ENCODE measurements at regions not wholly inside any gene's neighbourhood (a gene's known extent, or its start where the extent isn't known, plus 50 kb on each side); places are given as distances from the start of the nearest gene placed in this dataset.

DNA sequence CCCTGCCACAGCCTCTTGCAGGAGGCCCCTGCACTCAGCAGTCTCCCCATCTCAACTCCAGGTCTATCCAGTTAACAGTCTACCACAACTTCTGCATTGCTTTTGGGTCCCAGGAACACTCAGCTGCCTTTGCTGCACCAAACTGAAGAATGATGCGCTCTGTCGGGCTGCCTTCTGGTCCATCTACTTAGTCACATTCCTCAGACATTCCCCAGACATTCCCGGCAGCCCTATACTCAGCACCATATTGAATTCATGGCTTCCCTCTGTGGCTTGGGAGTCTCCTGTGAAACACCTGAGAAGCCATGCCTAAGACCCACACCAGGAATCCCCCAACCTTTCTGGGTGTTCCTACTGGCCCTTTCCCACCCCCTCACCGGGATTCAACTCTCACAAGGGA, 99.6 kb upstream of the COL21A1 start:
- TF ChIP-seq, protein P1, sequence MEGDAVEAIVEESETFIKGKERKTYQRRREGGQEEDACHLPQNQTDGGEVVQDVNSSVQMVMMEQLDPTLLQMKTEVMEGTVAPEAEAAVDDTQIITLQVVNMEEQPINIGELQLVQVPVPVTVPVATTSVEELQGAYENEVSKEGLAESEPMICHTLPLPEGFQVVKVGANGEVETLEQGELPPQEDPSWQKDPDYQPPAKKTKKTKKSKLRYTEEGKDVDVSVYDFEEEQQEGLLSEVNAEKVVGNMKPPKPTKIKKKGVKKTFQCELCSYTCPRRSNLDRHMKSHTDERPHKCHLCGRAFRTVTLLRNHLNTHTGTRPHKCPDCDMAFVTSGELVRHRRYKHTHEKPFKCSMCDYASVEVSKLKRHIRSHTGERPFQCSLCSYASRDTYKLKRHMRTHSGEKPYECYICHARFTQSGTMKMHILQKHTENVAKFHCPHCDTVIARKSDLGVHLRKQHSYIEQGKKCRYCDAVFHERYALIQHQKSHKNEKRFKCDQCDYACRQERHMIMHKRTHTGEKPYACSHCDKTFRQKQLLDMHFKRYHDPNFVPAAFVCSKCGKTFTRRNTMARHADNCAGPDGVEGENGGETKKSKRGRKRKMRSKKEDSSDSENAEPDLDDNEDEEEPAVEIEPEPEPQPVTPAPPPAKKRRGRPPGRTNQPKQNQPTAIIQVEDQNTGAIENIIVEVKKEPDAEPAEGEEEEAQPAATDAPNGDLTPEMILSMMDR (IDR thresholded peaks at IDR 0.05), result no peak
- Histone ChIP-seq H3K4me1 (no peaks in the 10 kb centered on the region), H3K4me3 (no peak overlapping the region), H3K36me3 (no peaks in the 10 kb centered on the region), H3K27ac (no peak overlapping the region), H3K9me3 (no peaks in the 10 kb centered on the region), H3K27me3 (no peaks in the 10 kb centered on the region)
- ATAC-seq, result no peak
- no peak for DNase-seq
- intact Hi-C loops (cut with DNase I), result no loop called here
- 78 to 86% methylated on average over 4 of the region's 4 CpGs for WGBS, 2 donors
- no peak for FAIRE-seq

DNA sequence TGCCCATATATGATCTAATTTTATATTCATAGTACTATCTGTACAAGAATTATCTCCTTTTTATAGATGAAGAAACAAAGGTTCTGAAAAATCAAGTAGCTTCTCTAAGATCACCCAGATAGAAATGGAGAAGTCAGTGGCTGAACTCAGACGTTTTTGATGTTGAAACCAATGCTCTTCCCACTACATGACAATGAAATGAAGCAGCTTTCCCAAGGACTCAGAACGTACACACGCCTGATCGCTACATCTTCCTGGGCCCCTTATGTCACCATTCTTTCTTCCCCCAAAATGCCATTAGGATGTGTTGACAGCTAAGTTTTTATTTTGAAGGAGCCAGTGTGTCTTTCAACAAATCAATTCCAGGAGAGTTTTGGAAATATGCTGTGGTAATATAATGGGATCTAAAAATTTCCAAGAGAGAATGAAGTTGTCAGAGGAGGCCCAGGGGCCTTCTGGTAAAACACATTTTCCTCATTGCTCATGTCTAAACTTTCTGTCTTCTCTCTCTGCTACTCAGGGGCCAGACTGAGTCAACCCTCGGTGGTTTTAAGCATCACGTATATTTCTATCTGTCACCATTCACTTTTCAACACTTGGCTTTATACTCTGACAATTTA, 98.1 kb upstream of the COL21A1 start:
- TF ChIP-seq, protein P1 (IDR thresholded peaks at IDR 0.05), result no peak
- Histone ChIP-seq H3K4me3 (no peak overlapping the region), H3K36me3 (no peaks in the 10 kb centered on the region), H3K4me1 (no peaks in the 10 kb centered on the region), H3K27ac (no peak overlapping the region), H3K27me3 (no peaks in the 10 kb centered on the region), H3K9me3 (no peaks in the 10 kb centered on the region)
- FAIRE-seq (no peak), DNase-seq (no peak), ATAC-seq (no peak)
- WGBS, 2 donors, result 57 to 70% methylated on average over 6 of the region's 6 CpGs
- intact Hi-C loops (cut with DNase I), result no loop called here

DNA sequence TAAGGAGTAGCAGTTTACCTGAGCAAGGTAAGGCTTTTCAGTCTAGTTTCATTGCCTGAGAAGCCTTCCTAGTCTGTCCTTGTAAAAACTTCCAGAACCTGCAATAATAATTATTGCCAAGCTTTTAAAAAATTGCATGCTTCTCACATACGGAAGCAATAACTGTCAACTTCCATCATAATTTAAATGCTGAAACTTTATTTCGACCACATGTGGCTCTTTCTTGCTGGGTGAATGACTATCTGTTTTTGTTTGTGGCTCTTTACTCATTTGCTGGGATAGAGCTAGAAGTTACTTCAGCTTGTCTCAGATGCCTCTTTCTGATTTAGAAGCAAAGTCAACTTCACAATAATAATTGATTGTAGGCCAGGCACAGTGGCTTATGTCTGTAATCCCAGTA, 95.9 kb upstream of the COL21A1 start:
- TF ChIP-seq, protein P1 (IDR thresholded peaks at IDR 0.05), result no peak
- FAIRE-seq, result no peak
- Histone ChIP-seq H3K4me3 (no peak overlapping the region), H3K27me3 (no peaks in the 10 kb centered on the region), H3K27ac (no peak overlapping the region), H3K4me1 (no peaks in the 10 kb centered on the region), H3K9me3 (no peaks in the 10 kb centered on the region), H3K36me3 (no peaks in the 10 kb centered on the region)
- 56 to 69% methylated on average over 2 of the region's 2 CpGs for WGBS, 2 donors
- intact Hi-C loops (cut with DNase I), result no loop called here
- no peak for DNase-seq
- no peak for ATAC-seq

DNA sequence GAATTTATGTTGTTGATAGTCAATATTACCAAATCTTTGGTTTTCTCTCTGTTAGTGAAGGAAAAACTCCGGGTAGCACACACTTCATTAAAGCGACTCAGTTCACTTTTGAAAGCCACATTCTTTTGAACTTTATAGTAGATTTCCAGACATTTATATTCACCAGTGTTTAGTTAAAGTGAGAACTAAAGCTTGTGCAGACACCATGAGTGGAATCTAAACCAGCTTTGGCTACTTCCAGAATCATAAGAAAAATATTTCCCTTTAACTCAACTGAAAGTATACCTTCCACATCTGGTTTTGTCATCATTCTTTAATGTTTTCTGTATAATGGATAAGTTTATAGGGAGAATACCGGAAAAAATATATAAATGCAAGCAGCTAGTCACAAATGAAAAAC, 92.1 kb upstream of the COL21A1 start:
- 30 to 54% methylated on average over 3 of the region's 3 CpGs for WGBS, 2 donors
- ATAC-seq (no peak), DNase-seq (no peak), FAIRE-seq (no peak)
- no peaks in the 10 kb centered on the region for H3K9me3 ChIP-seq
- no peaks in the 10 kb centered on the region for H3K27me3 ChIP-seq
- H3K36me3 ChIP-seq, result no peaks in the 10 kb centered on the region
- no peak overlapping the region for H3K4me3 ChIP-seq
- H3K27ac ChIP-seq, result no peak overlapping the region
- TF ChIP-seq, protein P1 (IDR thresholded peaks at IDR 0.05), result no peak
- H3K4me1 ChIP-seq, result no peaks in the 10 kb centered on the region
- intact Hi-C loops (cut with DNase I), result no loop called here

DNA sequence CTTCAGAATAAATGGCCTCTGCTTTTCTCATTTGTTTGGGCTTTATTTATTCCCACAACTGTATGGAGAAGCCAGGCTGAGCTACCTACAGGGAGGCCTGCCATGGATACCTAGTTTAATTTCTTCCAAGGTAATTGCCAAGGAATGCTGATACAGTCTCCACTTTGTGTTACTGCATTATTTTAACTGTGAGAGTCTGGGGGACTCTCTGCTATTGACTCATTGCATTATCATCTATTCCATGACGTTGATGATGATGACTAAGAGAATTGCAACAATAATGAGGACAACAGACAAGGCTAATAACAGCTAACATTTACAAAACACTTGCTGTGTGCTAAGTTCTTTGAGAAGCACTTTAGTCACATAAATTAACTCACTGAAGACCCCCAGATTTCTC, 88.3 kb upstream of the COL21A1 start:
- H3K4me1 ChIP-seq, result no peaks in the 10 kb centered on the region
- H3K27ac ChIP-seq, result no peak overlapping the region
- no peaks in the 10 kb centered on the region for H3K36me3 ChIP-seq
- no peak for ATAC-seq
- H3K9me3 ChIP-seq, result no peaks in the 10 kb centered on the region
- intact Hi-C loops (cut with DNase I), result no loop called here
- TF ChIP-seq, protein P1 (IDR thresholded peaks at IDR 0.05), result no peak
- DNase-seq, result no peak
- FAIRE-seq, result no peak
- no peak overlapping the region for H3K4me3 ChIP-seq
- 26 to 37% methylated on average over 1 of the region's 1 CpG for WGBS, 2 donors
- H3K27me3 ChIP-seq, result no peaks in the 10 kb centered on the region
